C4-2B (cell line): ENCODE measurements at regions not wholly inside any gene's neighbourhood (a gene's known extent, or its start where the extent isn't known, plus 50 kb on each side); places are given as distances from the start of the nearest gene placed in this dataset.
"Not testable (repeated sequence)": the region's sequence is repeated elsewhere in the genome, so short reads cannot be mapped to it uniquely, and the experiment has no call there.

Source experiments
- H3K27ac ChIP-seq: fragments of 450-650 bp; 2 replicates; pipeline ENCODE4 v1.5.1; 2017
- ZFX ChIP-seq: fragments of 450-650 bp; IDR thresholded peaks from 2 replicates; pipeline ENCODE4 v1.6.1; 2017
- TF ChIP-seq, protein P1 (sequence below): fragments of 450-650 bp; conservative IDR thresholded peaks from 2 replicates; pipeline ENCODE4 v1.5.1; 2017; ENCODE audit warnings: mild to moderate bottlenecking

DNA sequence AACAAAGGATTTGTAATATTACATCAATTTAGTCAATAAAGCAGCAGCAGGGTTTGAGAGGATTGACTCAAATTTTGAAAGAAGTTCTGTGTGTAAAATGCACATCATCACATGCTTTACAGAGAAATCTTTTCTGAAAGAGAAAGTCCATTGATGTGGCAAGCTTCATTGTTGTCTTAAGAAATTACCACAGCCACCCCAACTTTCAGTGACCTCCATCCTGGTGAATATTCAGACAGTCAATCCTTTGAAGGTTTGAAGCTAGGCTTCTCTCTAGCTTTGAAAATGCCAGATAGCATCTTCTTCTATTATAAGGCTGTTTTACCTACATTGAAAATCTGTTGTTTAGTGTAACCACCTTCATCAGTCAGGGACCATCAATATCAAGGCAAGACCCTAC, 51.8 kb upstream of the SETMAR start:
- no peak overlapping the region for H3K27ac ChIP-seq
- no peak for TF ChIP-seq ZFX
- TF ChIP-seq, protein P1, sequence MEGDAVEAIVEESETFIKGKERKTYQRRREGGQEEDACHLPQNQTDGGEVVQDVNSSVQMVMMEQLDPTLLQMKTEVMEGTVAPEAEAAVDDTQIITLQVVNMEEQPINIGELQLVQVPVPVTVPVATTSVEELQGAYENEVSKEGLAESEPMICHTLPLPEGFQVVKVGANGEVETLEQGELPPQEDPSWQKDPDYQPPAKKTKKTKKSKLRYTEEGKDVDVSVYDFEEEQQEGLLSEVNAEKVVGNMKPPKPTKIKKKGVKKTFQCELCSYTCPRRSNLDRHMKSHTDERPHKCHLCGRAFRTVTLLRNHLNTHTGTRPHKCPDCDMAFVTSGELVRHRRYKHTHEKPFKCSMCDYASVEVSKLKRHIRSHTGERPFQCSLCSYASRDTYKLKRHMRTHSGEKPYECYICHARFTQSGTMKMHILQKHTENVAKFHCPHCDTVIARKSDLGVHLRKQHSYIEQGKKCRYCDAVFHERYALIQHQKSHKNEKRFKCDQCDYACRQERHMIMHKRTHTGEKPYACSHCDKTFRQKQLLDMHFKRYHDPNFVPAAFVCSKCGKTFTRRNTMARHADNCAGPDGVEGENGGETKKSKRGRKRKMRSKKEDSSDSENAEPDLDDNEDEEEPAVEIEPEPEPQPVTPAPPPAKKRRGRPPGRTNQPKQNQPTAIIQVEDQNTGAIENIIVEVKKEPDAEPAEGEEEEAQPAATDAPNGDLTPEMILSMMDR: no peak

DNA sequence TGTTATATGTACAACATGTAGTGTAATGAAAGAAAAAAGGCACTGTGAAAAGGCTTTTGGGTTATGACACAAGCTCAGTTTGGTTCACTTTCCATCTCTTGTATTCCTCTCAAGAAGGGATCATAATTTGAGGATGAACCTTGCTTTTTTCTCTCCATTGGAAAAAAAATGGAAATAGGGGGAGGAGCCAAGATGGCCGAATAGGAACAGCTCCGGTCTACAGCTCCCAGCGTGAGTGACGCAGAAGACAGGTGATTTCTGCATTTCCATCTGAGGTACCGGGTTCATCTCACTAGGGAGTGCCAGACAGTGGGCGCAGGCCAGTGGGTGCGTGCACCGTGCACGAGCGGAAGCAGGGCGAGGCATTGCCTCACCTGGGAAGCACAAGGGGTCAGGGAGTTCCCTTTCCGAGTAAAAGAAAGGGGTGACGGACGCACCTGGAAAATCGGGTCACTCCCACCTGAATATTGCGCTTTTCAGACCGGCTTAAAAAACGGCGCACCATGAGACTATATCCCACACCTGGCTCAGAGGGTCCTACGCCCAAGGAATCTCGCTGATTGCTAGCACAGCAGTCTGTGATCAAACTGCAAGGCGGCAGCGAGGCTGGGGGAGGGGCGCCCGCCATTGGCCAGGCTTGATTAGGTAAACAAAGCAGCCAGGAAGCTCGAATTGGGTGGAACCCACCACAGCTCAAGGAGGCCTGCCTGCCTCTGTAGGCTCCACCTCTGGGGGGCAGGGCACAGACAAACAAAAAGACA, 49.9 kb upstream of the SETMAR start:
- not testable (repeated sequence) for H3K27ac ChIP-seq
